OCI-LY7 (cell line): ENCODE measurements at regions not wholly inside any gene's neighbourhood (a gene's known extent, or its start where the extent isn't known, plus 50 kb on each side); places are given as distances from the start of the nearest gene placed in this dataset.
"Not testable (repeated sequence)": the region's sequence is repeated elsewhere in the genome, so short reads cannot be mapped to it uniquely, and the experiment has no call there.

ENCODE experiments used
- CTCF ChIP-seq: fragments of 200-600 bp; sonication (generic); conservative IDR thresholded peaks from 2 replicates; pipeline ENCODE4 v1.5.1; 2014; ENCODE audit warnings: mild to moderate bottlenecking, antibody characterized with exemption, low read length, moderate library complexity, mixed read lengths
- EZH2phosphoT487 ChIP-seq: fragments of 200-600 bp; sonication (generic); IDR thresholded peaks from 2 replicates; pipeline ENCODE4 v1.6.1; 2018; ENCODE audit warnings: low read depth, borderline replicate concordance, mild to moderate bottlenecking, mixed run types, antibody characterized with exemption, low read length, moderate library complexity, mixed read lengths

GRCh38 chrX:140633105-140633504 lies 76.5 kb upstream of the LINC00632 start:
- TF ChIP-seq CTCF, EZH2phosphoT487: not testable (repeated sequence)
